CD4-positive, alpha-beta T cell treated with Interleukin-6 for 4 hours (primary cell): ENCODE measurements at regions not wholly inside any gene's neighbourhood (a gene's known extent, or its start where the extent isn't known, plus 50 kb on each side); places are given as distances from the start of the nearest gene placed in this dataset.
"Not testable (repeated sequence)": the region's sequence is repeated elsewhere in the genome, so short reads cannot be mapped to it uniquely, and the experiment has no call there.

ENCODE experiments used
- DNase-seq: peaks from one replicate; pipeline ENCODE4 v3.0.0-alpha.2; 2020; ENCODE audit warnings: mixed read lengths

DNA sequence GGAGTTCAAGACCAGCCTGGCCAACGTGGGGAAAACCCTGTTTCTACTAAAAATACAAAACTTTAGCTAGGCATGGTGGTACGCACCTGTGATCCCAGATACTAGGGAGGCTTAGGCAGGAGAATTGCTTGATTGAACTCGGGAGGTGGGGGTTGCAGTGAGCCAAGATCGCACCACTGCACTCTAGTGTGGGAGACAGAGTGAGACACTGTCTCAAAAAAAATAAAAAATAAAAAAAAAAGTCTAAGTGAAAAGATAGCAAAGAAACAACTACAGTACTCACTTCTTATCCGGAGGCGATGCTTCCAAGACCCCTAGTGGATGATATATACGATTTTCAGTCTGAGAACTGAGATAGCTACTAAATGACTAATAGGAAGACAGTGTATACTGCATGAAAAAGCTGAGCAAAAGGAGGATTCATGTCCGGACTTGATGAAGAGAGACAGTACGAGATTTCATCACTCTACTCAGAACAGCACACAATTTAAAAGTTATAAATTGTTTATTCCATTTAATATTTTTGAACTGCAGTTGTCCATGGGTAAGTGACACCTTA, 138.7 kb upstream of the GOLGA6L6 start:
- DNase-seq, result not testable (repeated sequence)

GRCh38 chr15:20672470-20672869, 130.9 kb upstream of the GOLGA6L6 start:
- DNase-seq, result no peak

DNA sequence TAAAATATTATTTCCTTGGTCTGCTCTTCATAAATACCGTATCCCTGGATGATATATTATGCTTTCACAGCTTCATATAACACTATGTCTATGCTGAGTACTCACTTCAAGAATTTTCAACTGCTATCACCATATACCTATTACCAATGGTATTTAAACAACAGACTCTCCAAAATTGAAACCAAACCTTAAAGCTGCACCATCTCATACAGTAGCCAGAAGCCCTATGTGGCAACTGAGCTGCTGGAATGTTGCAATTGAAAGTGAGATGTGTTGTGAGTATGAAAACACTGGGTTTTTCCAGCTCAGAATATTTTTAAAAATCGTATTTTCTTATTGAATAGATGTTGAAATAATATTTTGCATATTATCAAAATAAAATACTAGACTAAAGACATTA, 130.1 kb upstream of the GOLGA6L6 start:
- no peak for DNase-seq

GRCh38 chr15:20666410-20666809, 124.8 kb upstream of the GOLGA6L6 start:
- not testable (repeated sequence) for DNase-seq

- no peak for DNase-seq
These were observed 124.1 kb upstream of the GOLGA6L6 start for GRCh38 chr15:20665653-20666052.

DNA sequence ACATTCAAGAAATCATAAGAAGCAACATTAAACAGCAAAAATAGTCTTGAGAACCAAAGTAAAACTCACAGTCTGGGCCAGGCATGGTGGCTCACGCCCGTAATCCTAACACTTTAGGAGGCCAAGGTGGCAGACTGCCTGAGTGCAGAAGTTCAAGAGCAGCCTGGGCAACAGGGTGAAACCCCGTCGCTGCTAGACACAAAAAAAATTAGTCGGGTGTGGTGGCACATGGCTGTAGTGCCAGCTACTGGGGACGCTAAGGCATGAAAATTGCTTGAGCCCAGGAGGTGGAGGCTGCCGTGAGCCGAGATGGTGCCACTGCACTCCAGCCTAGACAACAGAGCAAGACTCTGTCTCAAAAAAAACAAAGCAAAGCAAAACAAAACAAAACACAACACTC, 117.7 kb upstream of the GOLGA6L6 start:
- DNase-seq, result no peak

DNA sequence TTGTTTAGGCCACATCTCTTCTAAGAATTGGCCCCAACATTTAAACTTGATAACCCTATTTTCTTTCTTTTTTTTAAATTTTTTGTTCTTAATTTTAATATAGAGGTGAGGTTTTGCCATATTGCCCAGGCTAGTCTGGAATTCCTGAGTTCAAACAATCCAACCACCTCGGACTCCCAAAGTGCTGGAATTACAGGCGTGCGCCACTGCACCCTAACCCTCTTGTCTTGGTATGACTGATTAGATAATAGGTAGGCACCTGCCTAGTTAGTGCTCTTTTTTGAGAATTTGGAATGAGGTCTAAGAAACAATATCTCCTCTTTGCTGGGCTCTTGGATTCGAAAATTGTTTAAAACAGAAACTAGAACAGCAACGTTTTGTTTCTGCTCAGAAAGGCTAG, 116.4 kb upstream of the GOLGA6L6 start:
- DNase-seq, result no peak

- no peak for DNase-seq
These were observed 115.5 kb upstream of the GOLGA6L6 start for GRCh38 chr15:20657084-20657483.

GRCh38 chr15:20652914-20653313, 111.3 kb upstream of the GOLGA6L6 start:
- no peak for DNase-seq

GRCh38 chr15:20648402-20648975, 106.9 kb upstream of the GOLGA6L6 start:
- DNase-seq, result not testable (repeated sequence)

GRCh38 chr15:20646529-20647142, 105.0 kb upstream of the GOLGA6L6 start:
- no peak for DNase-seq

GRCh38 chr15:20645956-20646355, 104.4 kb upstream of the GOLGA6L6 start:
- peak; percentile 16 for DNase-seq

GRCh38 chr15:20644896-20645295, 103.3 kb upstream of the GOLGA6L6 start:
- no peak for DNase-seq

DNA sequence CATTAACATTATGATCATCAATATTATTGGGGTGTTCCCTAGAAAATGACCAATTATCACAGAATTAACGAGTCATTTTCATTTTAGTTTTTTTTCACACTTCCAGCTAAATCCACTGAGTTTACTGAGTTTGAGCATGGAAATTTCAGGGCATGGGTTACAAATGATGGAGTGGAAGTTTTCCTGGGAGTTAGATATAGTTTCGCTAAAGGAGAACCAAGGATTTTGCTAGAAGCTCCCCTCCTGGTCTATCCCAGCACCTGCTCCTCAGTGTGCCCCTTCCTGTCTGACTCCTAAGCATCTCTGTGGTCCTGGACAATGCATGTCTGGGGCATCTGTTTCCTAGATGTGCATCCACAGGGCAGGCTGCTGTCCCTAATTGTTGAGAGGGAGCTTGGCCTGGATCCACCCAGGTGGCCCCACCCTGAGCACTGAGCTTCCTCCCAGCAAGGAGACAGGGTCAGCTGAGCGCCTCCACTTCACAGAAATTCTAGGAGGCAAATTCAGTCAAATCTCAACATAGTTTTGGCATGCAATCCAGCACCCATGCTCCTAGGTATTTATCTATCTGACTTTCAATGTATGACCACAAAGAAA, 102.3 kb upstream of the GOLGA6L6 start:
- DNase-seq, result no peak

DNA sequence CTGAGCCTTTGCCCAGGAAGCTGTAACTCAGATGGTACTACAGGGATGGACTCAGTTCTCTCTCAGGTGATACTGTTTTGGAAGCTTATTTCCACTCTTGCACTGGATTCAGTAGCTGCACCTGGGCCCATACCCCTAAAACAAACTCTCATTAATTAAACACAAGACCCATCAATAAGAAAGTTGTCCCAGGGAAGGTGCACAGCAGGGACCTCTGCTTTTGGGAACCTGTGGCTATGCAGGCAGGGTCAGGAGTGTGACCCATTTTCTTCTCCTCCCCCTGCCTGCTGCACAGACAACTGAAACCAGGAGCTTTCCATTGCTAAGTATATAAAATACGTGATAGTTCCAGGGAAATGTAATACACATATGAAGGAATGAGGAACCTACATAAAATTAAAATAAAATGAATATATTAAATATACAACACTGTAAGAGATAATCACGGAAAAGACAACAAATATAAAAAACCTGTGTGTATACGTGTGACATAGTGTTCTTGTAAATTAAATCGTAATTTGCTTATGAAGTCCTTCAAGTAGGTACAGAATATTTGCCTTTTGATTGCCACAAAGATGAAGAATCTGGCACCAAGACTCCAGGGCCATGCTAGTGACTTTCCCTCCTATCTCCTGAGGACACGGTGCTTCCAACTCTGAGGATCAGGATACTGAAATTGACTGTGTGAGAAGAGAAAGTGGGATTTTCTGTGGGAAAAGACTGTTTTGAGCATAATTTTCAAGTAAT, 101.6 kb upstream of the GOLGA6L6 start:
- no peak for DNase-seq

- DNase-seq, result no peak
These were observed 100.6 kb upstream of the GOLGA6L6 start for GRCh38 chr15:20642054-20642767.

DNA sequence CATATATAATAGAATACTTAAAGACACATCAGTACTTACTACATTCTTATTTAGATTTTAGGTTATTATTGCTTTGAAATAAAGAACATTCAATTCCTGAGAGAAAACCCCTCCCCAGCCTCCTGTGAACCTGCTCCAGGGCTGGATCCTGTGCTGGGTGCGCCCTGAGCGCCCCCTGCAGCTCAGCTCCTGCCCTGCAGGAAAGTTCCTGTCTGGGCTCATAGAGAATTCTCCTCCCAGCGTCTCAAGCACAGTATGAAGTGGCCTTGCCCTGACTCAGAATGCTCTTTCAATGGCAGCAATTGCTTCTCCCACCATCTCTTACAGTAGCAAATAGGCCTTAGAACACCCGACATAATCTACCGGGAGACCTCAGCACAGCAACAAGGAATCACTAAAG, 98.8 kb upstream of the GOLGA6L6 start:
- not testable (repeated sequence) for DNase-seq

GRCh38 chr15:20639224-20639623, 97.6 kb upstream of the GOLGA6L6 start:
- not testable (repeated sequence) for DNase-seq

- not testable (repeated sequence) for DNase-seq
These were observed 95.9 kb upstream of the GOLGA6L6 start for GRCh38 chr15:20637499-20637898.

- not testable (repeated sequence) for DNase-seq
These were observed 87.9 kb upstream of the GOLGA6L6 start for GRCh38 chr15:20629526-20629925.

DNA sequence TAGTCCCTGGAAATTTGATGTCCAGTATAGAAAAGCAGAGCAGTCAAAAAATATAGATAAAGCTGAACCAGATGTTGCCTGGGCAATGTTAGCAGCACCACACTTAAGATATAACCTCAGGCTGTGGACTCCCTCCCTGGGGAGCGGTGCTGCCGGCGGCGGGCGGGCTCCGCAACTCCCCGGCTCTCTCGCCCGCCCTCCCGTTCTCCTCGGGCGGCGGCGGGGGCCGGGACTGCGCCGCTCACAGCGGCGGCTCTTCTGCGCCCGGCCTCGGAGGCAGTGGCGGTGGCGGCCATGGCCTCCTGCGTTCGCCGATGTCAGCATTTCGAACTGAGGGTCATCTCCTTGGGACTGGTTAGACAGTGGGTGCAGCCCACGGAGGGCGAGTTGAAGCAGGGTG, 86.9 kb upstream of the GOLGA6L6 start:
- DNase-seq, result not testable (repeated sequence)

DNA sequence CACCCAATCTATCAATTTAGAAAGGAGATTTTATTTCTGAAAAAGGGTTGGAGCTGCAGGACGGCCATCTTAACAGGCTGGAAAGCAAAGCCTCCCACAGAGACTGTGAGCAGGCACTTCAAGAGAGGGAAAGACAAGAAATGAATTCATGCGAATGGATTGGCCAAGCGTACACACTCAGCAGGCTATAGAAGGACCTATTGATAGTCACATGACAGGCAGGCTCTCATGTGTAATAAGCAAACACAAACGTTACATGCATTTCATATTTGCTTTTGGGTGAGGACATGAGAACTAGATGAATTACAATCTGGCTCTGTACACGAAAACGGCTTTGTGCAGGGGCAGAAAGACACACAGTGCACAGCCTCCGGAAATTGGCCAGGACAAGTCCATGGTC, 83.9 kb upstream of the GOLGA6L6 start:
- not testable (repeated sequence) for DNase-seq

DNA sequence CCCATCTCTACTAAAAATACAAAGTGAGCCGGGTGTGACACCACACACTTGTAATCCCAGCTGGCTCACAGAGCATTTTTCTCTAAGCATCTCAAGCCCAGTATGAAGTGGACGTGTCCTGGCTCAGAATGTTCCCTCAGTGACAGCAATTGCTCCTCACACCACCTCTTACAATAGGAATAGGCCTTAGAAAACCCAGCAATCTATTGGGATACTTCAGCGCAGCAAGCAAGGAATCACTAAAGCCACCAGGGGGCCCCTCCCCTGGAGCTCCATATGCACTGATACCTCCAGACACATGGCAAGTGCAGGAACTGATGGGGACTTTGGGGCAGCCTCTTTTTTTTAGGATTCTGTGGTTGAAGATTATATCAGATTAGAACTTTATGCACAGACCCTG, 82.5 kb upstream of the GOLGA6L6 start:
- peak; percentile 13 for DNase-seq
